Skin of body (tissue), 1 donor: ENCODE measurements at regions not wholly inside any gene's neighbourhood (a gene's known extent, or its start where the extent isn't known, plus 50 kb on each side); places are given as distances from the start of the nearest gene placed in this dataset.

Source experiments
- DNase-seq: peaks from one replicate; lab custom pipeline; 2025; lab: John Stamatoyannopoulos, UW

GRCh38 chr13:73364736-73365135 is 305.9 kb downstream of the KLF5 start:
- DNase-seq, result no peak

DNA sequence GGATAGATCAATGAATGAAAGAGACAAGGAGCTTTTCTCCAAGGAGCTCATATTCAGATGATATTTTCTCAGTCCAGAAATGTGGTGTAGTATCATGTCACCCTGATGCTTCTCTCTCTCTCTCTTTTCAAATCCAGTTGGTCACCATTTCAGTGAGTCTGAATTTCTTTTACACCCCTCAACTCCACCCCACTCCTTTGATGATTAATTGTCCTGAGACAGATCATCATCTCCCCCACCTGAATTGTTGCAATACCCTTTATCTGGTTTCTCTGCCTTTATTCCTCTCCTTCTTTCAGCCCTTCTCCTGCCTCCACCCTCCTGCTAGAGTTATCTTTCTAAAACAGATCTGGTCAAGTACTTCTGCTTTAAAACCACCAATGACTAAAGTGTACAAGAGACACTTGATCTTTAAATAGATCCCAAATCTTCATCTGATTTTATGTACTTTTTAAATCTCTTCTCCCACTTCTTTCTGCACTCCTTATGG is 299.8 kb downstream of the KLF5 start:
- DNase-seq, result no peak

DNA sequence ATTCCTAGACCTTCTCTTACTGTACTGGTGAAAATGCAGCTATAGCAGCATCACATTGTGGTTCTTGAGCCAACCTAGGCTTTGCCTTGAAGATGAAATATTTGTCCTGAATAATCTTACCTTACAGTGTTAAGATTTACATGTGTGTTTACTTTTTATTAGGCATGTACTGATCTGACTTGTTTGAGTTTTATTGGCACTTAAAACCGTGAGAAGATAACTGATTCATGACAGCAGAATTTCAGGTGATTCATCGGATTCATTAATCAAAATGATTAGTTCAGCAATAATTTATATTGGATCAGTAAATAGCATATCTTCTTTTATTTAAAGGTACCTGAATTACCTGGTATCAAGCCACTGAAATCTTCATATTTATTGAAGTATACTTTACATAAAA is 296.3 kb downstream of the KLF5 start:
- no peak for DNase-seq

- DNase-seq, result no peak
Observed at GRCh38 chr13:73351730-73352129, 292.9 kb downstream of the KLF5 start.

- no peak for DNase-seq
Observed at GRCh38 chr13:73341748-73342147, 282.9 kb downstream of the KLF5 start.

DNA sequence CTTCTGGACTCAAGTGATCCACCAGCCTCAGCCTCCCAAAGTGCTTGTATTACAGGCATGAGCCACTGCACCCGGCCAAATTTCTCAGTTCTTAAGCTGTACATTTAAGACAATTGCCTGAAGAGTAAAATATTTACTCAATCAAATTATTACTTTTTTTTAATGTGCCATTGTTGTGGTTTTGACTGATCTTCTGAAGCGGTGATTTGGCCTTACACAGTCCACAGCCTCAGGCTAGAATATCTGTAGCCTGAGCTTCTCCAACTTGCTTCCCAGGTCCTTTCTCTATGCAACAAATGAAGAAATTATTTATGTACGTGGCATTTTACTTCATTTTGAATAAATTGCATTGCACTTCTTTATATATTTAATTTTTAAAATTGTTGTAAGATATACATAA is 281.3 kb downstream of the KLF5 start:
- no peak for DNase-seq

- no peak for DNase-seq
Observed at GRCh38 chr13:73339086-73339485, 280.3 kb downstream of the KLF5 start.

GRCh38 chr13:73338389-73338788 is 279.6 kb downstream of the KLF5 start:
- no peak for DNase-seq

GRCh38 chr13:73337532-73337931 is 278.7 kb downstream of the KLF5 start:
- DNase-seq, result no peak

- no peak for DNase-seq
Observed at GRCh38 chr13:73336773-73337172, 278.0 kb downstream of the KLF5 start.

DNA sequence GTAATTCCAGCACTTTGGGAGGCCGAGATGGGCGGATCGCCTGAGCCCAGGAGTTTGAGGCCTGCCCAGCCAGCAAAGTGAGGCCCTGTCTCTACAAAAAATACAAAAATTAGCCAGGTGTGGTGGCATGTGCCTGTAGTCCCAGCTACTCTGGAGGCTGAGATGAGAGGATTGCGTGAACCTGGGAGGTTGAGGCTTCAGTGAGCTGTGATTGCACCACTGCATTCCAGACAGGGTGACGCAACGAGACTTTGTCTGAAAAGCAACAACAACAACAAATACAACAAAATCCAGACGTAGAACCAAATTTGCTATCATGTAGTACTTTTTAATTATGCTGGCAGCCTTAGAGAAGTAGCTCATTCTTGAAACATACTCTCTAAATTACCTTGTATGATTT is 277.1 kb downstream of the KLF5 start:
- no peak for DNase-seq

- no peak for DNase-seq
Observed at GRCh38 chr13:73335210-73335609, 276.4 kb downstream of the KLF5 start.

- DNase-seq, result no peak
Observed at GRCh38 chr13:73334445-73334844, 275.6 kb downstream of the KLF5 start.

DNA sequence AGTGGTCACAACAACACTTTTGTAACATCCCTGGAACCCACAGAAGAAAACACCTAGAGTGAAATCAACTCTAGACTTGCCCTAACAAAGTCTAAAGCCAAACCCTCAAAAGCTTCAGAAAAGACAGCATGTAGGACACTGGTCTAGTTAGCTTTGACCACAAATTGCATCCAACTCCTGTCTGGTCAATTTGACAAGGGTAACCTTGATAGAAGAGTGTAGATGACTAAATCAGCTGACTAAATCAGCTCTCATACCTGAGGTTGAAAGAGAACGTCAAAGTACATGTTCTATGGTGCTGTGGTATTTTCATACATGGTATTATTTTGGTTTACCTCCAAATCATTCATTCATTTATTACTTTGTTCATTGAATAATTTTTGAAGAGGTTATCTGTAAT is 272.8 kb downstream of the KLF5 start:
- DNase-seq, result no peak

DNA sequence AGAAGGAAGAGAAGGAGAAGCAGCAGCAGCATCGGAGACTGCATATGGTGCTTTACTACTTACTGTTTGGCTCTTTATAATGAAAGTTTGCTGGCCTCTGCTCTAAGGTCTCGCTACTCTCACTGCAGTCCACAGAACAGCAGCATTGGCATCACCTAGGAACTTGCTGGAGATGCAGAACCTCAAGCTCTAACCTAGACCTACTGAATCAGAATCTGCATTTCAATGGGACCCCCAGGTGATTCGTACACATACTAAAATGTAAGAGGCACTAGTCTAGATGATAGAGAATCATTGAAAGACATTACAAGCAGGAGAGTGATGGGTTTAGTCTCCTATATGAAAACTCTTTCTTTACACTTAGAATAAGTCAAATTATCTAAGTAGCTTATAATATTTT is 270.6 kb downstream of the KLF5 start:
- no peak for DNase-seq

GRCh38 chr13:73327579-73327978 is 268.8 kb downstream of the KLF5 start:
- no peak for DNase-seq

- no peak for DNase-seq
Observed at GRCh38 chr13:73325723-73326558, 267.1 kb downstream of the KLF5 start.

DNA sequence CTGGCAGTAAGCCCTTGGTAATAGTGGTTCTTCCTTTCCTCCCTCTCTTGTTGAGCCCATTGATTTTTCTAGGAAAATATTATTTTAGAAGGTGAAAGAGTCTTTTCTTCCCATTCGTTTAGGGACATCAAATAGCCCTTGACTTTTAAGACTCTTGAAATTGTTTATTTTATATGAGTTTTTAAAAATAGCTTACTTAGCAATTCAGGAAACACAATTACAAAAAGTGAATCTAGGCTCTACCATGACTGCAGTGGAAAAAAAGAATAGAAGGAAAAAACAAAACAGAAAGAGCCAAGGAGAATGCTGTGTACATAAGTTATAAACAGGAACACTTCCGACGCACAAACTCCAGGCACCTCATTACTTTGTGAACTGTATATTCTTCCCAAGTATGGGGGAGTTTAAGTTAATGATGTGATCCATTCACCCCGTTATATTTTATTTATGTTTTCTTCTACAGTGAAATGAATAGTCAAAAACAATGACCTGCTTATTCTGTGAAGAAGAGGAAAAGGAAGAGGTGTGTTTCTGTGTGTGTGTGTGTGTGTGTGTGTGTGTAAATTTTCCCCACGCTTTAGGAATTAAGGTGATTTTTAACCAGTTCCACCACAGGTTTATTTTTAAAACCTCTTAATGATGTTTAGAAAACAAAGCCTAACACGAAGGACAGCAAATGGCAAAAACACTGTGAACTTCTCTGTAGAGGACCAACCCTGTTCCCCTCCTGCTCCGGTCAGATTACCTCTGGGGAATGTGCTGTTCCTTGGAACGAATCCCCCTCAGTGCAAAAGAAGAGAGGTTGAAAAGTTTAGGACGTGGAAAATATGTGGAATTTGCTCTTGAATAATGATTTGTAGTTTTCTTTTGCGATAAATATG is 266.3 kb downstream of the KLF5 start:
- no peak for DNase-seq

- DNase-seq, result no peak
Observed at GRCh38 chr13:73323615-73324014, 264.8 kb downstream of the KLF5 start.

GRCh38 chr13:73321043-73321442 is 262.2 kb downstream of the KLF5 start:
- DNase-seq, result no peak

DNA sequence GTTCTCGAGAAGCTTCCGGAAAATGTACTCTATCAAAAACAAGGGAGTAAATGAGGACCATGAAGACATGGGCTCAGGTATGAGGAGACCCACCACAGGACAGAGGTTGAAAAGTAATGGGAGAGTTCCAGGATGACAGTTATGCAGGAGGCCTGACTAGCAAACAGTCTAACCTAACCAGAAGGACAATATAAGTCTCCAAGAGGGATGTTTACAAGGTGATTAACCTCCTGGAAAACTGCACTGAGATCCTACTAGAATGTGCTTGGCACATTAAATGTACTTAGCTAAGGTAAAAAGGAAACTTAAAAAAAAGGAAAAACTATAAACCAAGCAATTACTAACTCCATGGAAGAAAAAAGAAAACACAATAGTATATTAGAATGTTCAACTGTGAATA is 258.3 kb downstream of the KLF5 start:
- DNase-seq, result no peak

- DNase-seq, result no peak
Observed at GRCh38 chr13:73310366-73310765, 251.6 kb downstream of the KLF5 start.

DNA sequence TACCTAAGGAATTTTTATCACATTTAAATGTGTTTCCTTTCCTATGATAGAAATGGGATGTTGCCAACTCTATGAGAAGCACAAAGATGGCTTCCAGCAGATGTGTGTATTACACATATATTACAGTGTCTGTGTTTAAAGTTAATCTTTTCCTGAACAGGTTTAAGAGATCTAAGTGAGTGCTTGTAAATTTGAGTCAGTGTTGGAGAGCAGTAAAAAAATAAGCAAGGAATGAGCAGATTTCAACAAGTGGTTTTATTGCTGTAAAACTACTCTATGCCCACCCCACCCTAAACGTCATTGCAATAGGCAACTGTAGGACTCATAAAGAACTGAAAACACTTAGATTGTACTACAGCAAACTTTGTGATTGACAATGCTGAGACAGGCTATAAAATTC is 248.7 kb downstream of the KLF5 start:
- DNase-seq, result no peak
